Testis (tissue), 2 donors: ENCODE measurements at regions not wholly inside any gene's neighbourhood (a gene's known extent, or its start where the extent isn't known, plus 50 kb on each side); places are given as distances from the start of the nearest gene placed in this dataset.

ENCODE experiments used
- CTCF ChIP-seq, 3 experiments: fragments of 450-650 bp in 2 of 3; fragments of 200-600 bp in 1 of 3; sonication (generic) in 1 of 3; IDR thresholded peaks; one replicate each; pipeline ENCODE4 v1.5.1; 2016 to 2019; ENCODE audit warnings: antibody characterized with exemption in 3 of 3, mild to moderate bottlenecking in 2 of 3, moderate library complexity in 1 of 3
- POLR2A ChIP-seq: fragments of 450-650 bp; IDR thresholded peaks from one replicate; pipeline ENCODE4 v1.6.1; 2017; ENCODE audit warnings: antibody characterized with exemption, mild to moderate bottlenecking, moderate library complexity

DNA sequence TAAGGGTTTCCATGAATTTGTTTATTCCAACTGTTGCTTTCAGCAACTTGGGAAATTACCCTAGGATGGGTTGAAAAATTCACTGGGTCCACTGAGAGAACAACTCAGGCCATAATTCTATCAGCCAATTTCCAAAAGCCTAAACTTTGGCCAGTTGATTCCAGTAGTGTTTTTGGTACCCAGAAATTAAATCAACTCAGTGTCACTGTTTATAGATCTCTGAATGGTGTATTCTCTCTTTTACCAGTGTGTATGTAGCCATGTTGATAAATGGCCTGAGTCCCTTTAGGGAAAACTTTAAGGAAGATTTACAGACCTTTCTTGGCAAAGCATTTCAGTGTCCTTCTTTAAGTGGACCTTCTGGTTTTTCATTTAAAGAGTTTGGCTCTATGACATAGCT lies 636.4 kb downstream of the OTOL1 start:
- TF ChIP-seq CTCF (IDR thresholded peaks at IDR 0.05) = no peak
- TF ChIP-seq POLR2A = no peak
